Osteocyte (in vitro differentiated cells): ENCODE measurements at regions not wholly inside any gene's neighbourhood (a gene's known extent, or its start where the extent isn't known, plus 50 kb on each side); places are given as distances from the start of the nearest gene placed in this dataset.

ENCODE experiments used
- DNase-seq: peaks from one replicate; pipeline ENCODE4 v3.0.0; 2021; ENCODE audit warnings: mixed read lengths; ENCODE audit not compliant: unreplicated experiment; ENCODE audit errors: extremely low spot score
- H3K27ac Mint-ChIP-seq: one replicate; pipeline ENCODE4 v1.8.0; 2021; ENCODE audit warnings: mild to moderate bottlenecking, mixed read lengths; ENCODE audit not compliant: unreplicated experiment
- H3K27me3 Mint-ChIP-seq: one replicate; pipeline ENCODE4 v1.8.0; 2021; ENCODE audit warnings: mixed read lengths; ENCODE audit not compliant: unreplicated experiment
- H3K36me3 Mint-ChIP-seq: one replicate; pipeline ENCODE4 v1.8.0; 2021; ENCODE audit warnings: mixed read lengths; ENCODE audit not compliant: unreplicated experiment
- H3K4me1 Mint-ChIP-seq: one replicate; pipeline ENCODE4 v1.8.0; 2021; ENCODE audit warnings: mixed read lengths; ENCODE audit not compliant: unreplicated experiment
- H3K4me3 Mint-ChIP-seq: one replicate; pipeline ENCODE4 v1.8.0; 2021; ENCODE audit warnings: mild to moderate bottlenecking, moderate library complexity, mixed read lengths; ENCODE audit not compliant: unreplicated experiment
- H3K9me3 Mint-ChIP-seq: one replicate; pipeline ENCODE4 v1.8.0; 2021; ENCODE audit warnings: mixed read lengths; ENCODE audit not compliant: unreplicated experiment
- CTCF ChIP-seq: fragments of 200-600 bp; sonication (generic); IDR thresholded peaks from 2 replicates; pipeline ENCODE4 v1.5.0; 2021; ENCODE audit warnings: antibody characterized with exemption, mild to moderate bottlenecking, moderate library complexity

- Mint-ChIP-seq H3K27me3 (peaks cover 26% of the 10 kb centered on the region), H3K4me3 (no peak overlapping the region), H3K27ac (no peak overlapping the region), H3K4me1 (peaks cover 18% of the 10 kb centered on the region), H3K9me3 (no peaks in the 10 kb centered on the region), H3K36me3 (no peaks in the 10 kb centered on the region)
- no peak for TF ChIP-seq CTCF
- no peak for DNase-seq
These were observed 99.4 kb downstream of the AASDHPPT start for GRCh38 chr11:106176817-106177216.

GRCh38 chr11:106177311-106177710, 99.8 kb downstream of the AASDHPPT start:
- H3K36me3 Mint-ChIP-seq = no peaks in the 10 kb centered on the region

GRCh38 chr11:106178361-106178760, 100.9 kb downstream of the AASDHPPT start:
- no peak for DNase-seq
- H3K9me3 Mint-ChIP-seq = peaks cover 7% of the 10 kb centered on the region
- no peaks in the 10 kb centered on the region for H3K36me3 Mint-ChIP-seq
- H3K27me3 Mint-ChIP-seq = peaks cover 26% of the 10 kb centered on the region
- no peak overlapping the region for H3K4me3 Mint-ChIP-seq
- no peak overlapping the region for H3K27ac Mint-ChIP-seq
- TF ChIP-seq CTCF = no peak
- peaks cover 4% of the 10 kb centered on the region for H3K4me1 Mint-ChIP-seq

More at GRCh38 chr11:106177311-106177710, 99.8 kb downstream of the AASDHPPT start:
- Mint-ChIP-seq H3K27ac (no peak overlapping the region), H3K4me1 (peaks cover 14% of the 10 kb centered on the region), H3K9me3 (peaks cover 3% of the 10 kb centered on the region), H3K27me3 (peaks cover 26% of the 10 kb centered on the region), H3K4me3 (no peak overlapping the region)
- DNase-seq = no peak
- no peak for TF ChIP-seq CTCF

- no peak for DNase-seq
- H3K4me3 Mint-ChIP-seq = no peak overlapping the region
- no peaks in the 10 kb centered on the region for H3K4me1 Mint-ChIP-seq
- no peak for TF ChIP-seq CTCF
- peaks cover 21% of the 10 kb centered on the region for H3K27me3 Mint-ChIP-seq
- peaks cover 7% of the 10 kb centered on the region for H3K9me3 Mint-ChIP-seq
- H3K27ac Mint-ChIP-seq = no peak overlapping the region
- no peaks in the 10 kb centered on the region for H3K36me3 Mint-ChIP-seq
These were observed 101.6 kb downstream of the AASDHPPT start for GRCh38 chr11:106179048-106179447.

- H3K4me1 Mint-ChIP-seq = no peaks in the 10 kb centered on the region
- peaks cover 8% of the 10 kb centered on the region for H3K27me3 Mint-ChIP-seq
- no peak for TF ChIP-seq CTCF
- DNase-seq = no peak
- no peaks in the 10 kb centered on the region for H3K36me3 Mint-ChIP-seq
- peaks cover 21% of the 10 kb centered on the region for H3K9me3 Mint-ChIP-seq
- H3K27ac Mint-ChIP-seq = no peak overlapping the region
- no peak overlapping the region for H3K4me3 Mint-ChIP-seq
These were observed 109.2 kb downstream of the AASDHPPT start for GRCh38 chr11:106186630-106187029.
